ENCODE measurements at regions not wholly inside any gene's neighbourhood (a gene's known extent, or its start where the extent isn't known, plus 50 kb on each side); places are given as distances from the start of the nearest gene placed in this dataset.

GRCh38 chr2:52115750-52116149 lies 1083.8 kb upstream of the NRXN1 start:
- Histone ChIP-seq H3K9ac (ENCODE audit: low read length) (no peak overlapping the region), H3K27me3 (replicated peaks; ENCODE audit: control insufficient read depth, insufficient read depth, low read length) (no peaks in the 10 kb centered on the region), H3K4me1 (ENCODE audit: control insufficient read depth, insufficient read depth, low read length) (peaks cover 42% of the 10 kb centered on the region), H3K4me3 (ENCODE audit: low read length) (no peak overlapping the region), H3K9me3 (ENCODE audit: control insufficient read depth, low read length) (no peaks in the 10 kb centered on the region), H3K36me3 (ENCODE audit: control insufficient read depth, insufficient read depth, low read length, severe bottlenecking) (no peaks in the 10 kb centered on the region)
- DNase-seq (ENCODE audit: low read depth), result peak; percentile 39

GRCh38 chr2:52113338-52113737 lies 1081.4 kb upstream of the NRXN1 start:
- Histone ChIP-seq H3K9me3 (ENCODE audit: control insufficient read depth, low read length) (no peaks in the 10 kb centered on the region), H3K4me1 (ENCODE audit: control insufficient read depth, insufficient read depth, low read length) (peaks cover 40% of the 10 kb centered on the region), H3K27me3 (replicated peaks; ENCODE audit: control insufficient read depth, insufficient read depth, low read length) (no peaks in the 10 kb centered on the region), H3K4me3 (ENCODE audit: low read length) (no peak overlapping the region), H3K36me3 (ENCODE audit: control insufficient read depth, insufficient read depth, low read length, severe bottlenecking) (no peaks in the 10 kb centered on the region), H3K9ac (ENCODE audit: low read length) (no peak overlapping the region)
- peak; percentile 82 for DNase-seq (ENCODE audit: low read depth)

- Histone ChIP-seq H3K4me1 (ENCODE audit: control insufficient read depth, insufficient read depth, low read length) (peaks cover 31% of the 10 kb centered on the region), H3K36me3 (ENCODE audit: control insufficient read depth, insufficient read depth, low read length, severe bottlenecking) (no peaks in the 10 kb centered on the region), H3K9ac (ENCODE audit: low read length) (no peak overlapping the region), H3K4me3 (ENCODE audit: low read length) (no peak overlapping the region), H3K9me3 (ENCODE audit: control insufficient read depth, low read length) (no peaks in the 10 kb centered on the region), H3K27me3 (replicated peaks; ENCODE audit: control insufficient read depth, insufficient read depth, low read length) (no peaks in the 10 kb centered on the region)
- peak; percentile 61 for DNase-seq (ENCODE audit: low read depth)
These were observed 1080.2 kb upstream of the NRXN1 start for GRCh38 chr2:52112141-52112540.

- H3K27me3 ChIP-seq (replicated peaks; ENCODE audit: control insufficient read depth, insufficient read depth, low read length), result no peaks in the 10 kb centered on the region
- no peaks in the 10 kb centered on the region for H3K36me3 ChIP-seq (ENCODE audit: control insufficient read depth, insufficient read depth, low read length, severe bottlenecking)
- no peaks in the 10 kb centered on the region for H3K4me1 ChIP-seq (ENCODE audit: control insufficient read depth, insufficient read depth, low read length)
- H3K9me3 ChIP-seq (ENCODE audit: control insufficient read depth, low read length), result no peaks in the 10 kb centered on the region
- no peak overlapping the region for H3K4me3 ChIP-seq (ENCODE audit: low read length)
- no peak for DNase-seq (ENCODE audit: low read depth)
- H3K9ac ChIP-seq (ENCODE audit: low read length), result no peak overlapping the region
These were observed 1075.2 kb upstream of the NRXN1 start for GRCh38 chr2:52107124-52107523.

GRCh38 chr2:52097071-52097470 lies 1065.1 kb upstream of the NRXN1 start:
- Histone ChIP-seq H3K9me3 (ENCODE audit: control insufficient read depth, low read length) (no peaks in the 10 kb centered on the region), H3K36me3 (ENCODE audit: control insufficient read depth, insufficient read depth, low read length, severe bottlenecking) (no peaks in the 10 kb centered on the region), H3K4me3 (ENCODE audit: low read length) (no peak overlapping the region), H3K9ac (ENCODE audit: low read length) (no peak overlapping the region), H3K27me3 (replicated peaks; ENCODE audit: control insufficient read depth, insufficient read depth, low read length) (no peaks in the 10 kb centered on the region), H3K4me1 (ENCODE audit: control insufficient read depth, insufficient read depth, low read length) (no peaks in the 10 kb centered on the region)
- DNase-seq (ENCODE audit: low read depth), result no peak

GRCh38 chr2:52084759-52085158 lies 1052.8 kb upstream of the NRXN1 start:
- Histone ChIP-seq H3K9ac (ENCODE audit: low read length) (no peak overlapping the region), H3K36me3 (ENCODE audit: control insufficient read depth, insufficient read depth, low read length, severe bottlenecking) (no peaks in the 10 kb centered on the region), H3K9me3 (ENCODE audit: control insufficient read depth, low read length) (no peaks in the 10 kb centered on the region), H3K4me3 (ENCODE audit: low read length) (no peak overlapping the region), H3K27me3 (replicated peaks; ENCODE audit: control insufficient read depth, insufficient read depth, low read length) (no peaks in the 10 kb centered on the region), H3K4me1 (ENCODE audit: control insufficient read depth, insufficient read depth, low read length) (no peaks in the 10 kb centered on the region)
- DNase-seq (ENCODE audit: low read depth), result no peak

GRCh38 chr2:52083214-52083613 lies 1051.3 kb upstream of the NRXN1 start:
- no peak overlapping the region for H3K9ac ChIP-seq (ENCODE audit: low read length)
- no peaks in the 10 kb centered on the region for H3K36me3 ChIP-seq (ENCODE audit: control insufficient read depth, insufficient read depth, low read length, severe bottlenecking)
- no peaks in the 10 kb centered on the region for H3K9me3 ChIP-seq (ENCODE audit: control insufficient read depth, low read length)
- no peak overlapping the region for H3K4me3 ChIP-seq (ENCODE audit: low read length)
- H3K27me3 ChIP-seq (replicated peaks; ENCODE audit: control insufficient read depth, insufficient read depth, low read length), result no peaks in the 10 kb centered on the region
- no peak for DNase-seq (ENCODE audit: low read depth)
- H3K4me1 ChIP-seq (ENCODE audit: control insufficient read depth, insufficient read depth, low read length), result no peaks in the 10 kb centered on the region

- no peaks in the 10 kb centered on the region for H3K36me3 ChIP-seq (ENCODE audit: control insufficient read depth, insufficient read depth, low read length, severe bottlenecking)
- no peak for DNase-seq (ENCODE audit: low read depth)
- H3K27me3 ChIP-seq (replicated peaks; ENCODE audit: control insufficient read depth, insufficient read depth, low read length), result no peaks in the 10 kb centered on the region
- H3K4me3 ChIP-seq (ENCODE audit: low read length), result no peak overlapping the region
- H3K9me3 ChIP-seq (ENCODE audit: control insufficient read depth, low read length), result no peaks in the 10 kb centered on the region
- H3K4me1 ChIP-seq (ENCODE audit: control insufficient read depth, insufficient read depth, low read length), result no peaks in the 10 kb centered on the region
- H3K9ac ChIP-seq (ENCODE audit: low read length), result no peak overlapping the region
These were observed 1050.7 kb upstream of the NRXN1 start for GRCh38 chr2:52082646-52083045.

GRCh38 chr2:52079602-52080001 lies 1047.7 kb upstream of the NRXN1 start:
- H3K9ac ChIP-seq (ENCODE audit: low read length), result no peak overlapping the region
- H3K27me3 ChIP-seq (replicated peaks; ENCODE audit: control insufficient read depth, insufficient read depth, low read length), result no peaks in the 10 kb centered on the region
- H3K36me3 ChIP-seq (ENCODE audit: control insufficient read depth, insufficient read depth, low read length, severe bottlenecking), result no peaks in the 10 kb centered on the region
- H3K4me3 ChIP-seq (ENCODE audit: low read length), result no peak overlapping the region
- DNase-seq (ENCODE audit: low read depth), result no peak
- H3K4me1 ChIP-seq (ENCODE audit: control insufficient read depth, insufficient read depth, low read length), result no peaks in the 10 kb centered on the region
- no peaks in the 10 kb centered on the region for H3K9me3 ChIP-seq (ENCODE audit: control insufficient read depth, low read length)

GRCh38 chr2:52077159-52077558 lies 1045.2 kb upstream of the NRXN1 start:
- Histone ChIP-seq H3K9me3 (ENCODE audit: control insufficient read depth, low read length) (no peaks in the 10 kb centered on the region), H3K9ac (ENCODE audit: low read length) (no peak overlapping the region), H3K36me3 (ENCODE audit: control insufficient read depth, insufficient read depth, low read length, severe bottlenecking) (no peaks in the 10 kb centered on the region), H3K27me3 (replicated peaks; ENCODE audit: control insufficient read depth, insufficient read depth, low read length) (no peaks in the 10 kb centered on the region), H3K4me3 (ENCODE audit: low read length) (no peak overlapping the region), H3K4me1 (ENCODE audit: control insufficient read depth, insufficient read depth, low read length) (no peaks in the 10 kb centered on the region)
- no peak for DNase-seq (ENCODE audit: low read depth)

GRCh38 chr2:52074130-52074719 lies 1042.3 kb upstream of the NRXN1 start:
- no peaks in the 10 kb centered on the region for H3K9me3 ChIP-seq (ENCODE audit: control insufficient read depth, low read length)
- no peak overlapping the region for H3K9ac ChIP-seq (ENCODE audit: low read length)
- H3K4me1 ChIP-seq (ENCODE audit: control insufficient read depth, insufficient read depth, low read length), result no peaks in the 10 kb centered on the region
- DNase-seq (ENCODE audit: low read depth), result no peak
- no peaks in the 10 kb centered on the region for H3K27me3 ChIP-seq (replicated peaks; ENCODE audit: control insufficient read depth, insufficient read depth, low read length)
- H3K4me3 ChIP-seq (ENCODE audit: low read length), result no peak overlapping the region
- no peaks in the 10 kb centered on the region for H3K36me3 ChIP-seq (ENCODE audit: control insufficient read depth, insufficient read depth, low read length, severe bottlenecking)

- H3K4me1 ChIP-seq (ENCODE audit: control insufficient read depth, insufficient read depth, low read length), result no peaks in the 10 kb centered on the region
- H3K9ac ChIP-seq (ENCODE audit: low read length), result no peak overlapping the region
- no peak for DNase-seq (ENCODE audit: low read depth)
- H3K4me3 ChIP-seq (ENCODE audit: low read length), result no peak overlapping the region
- H3K36me3 ChIP-seq (ENCODE audit: control insufficient read depth, insufficient read depth, low read length, severe bottlenecking), result no peaks in the 10 kb centered on the region
- no peaks in the 10 kb centered on the region for H3K9me3 ChIP-seq (ENCODE audit: control insufficient read depth, low read length)
- H3K27me3 ChIP-seq (replicated peaks; ENCODE audit: control insufficient read depth, insufficient read depth, low read length), result no peaks in the 10 kb centered on the region
These were observed 1041.0 kb upstream of the NRXN1 start for GRCh38 chr2:52072949-52073348.
